Liver (tissue), 9 donors: ENCODE measurements at regions not wholly inside any gene's neighbourhood (a gene's known extent, or its start where the extent isn't known, plus 50 kb on each side); places are given as distances from the start of the nearest gene placed in this dataset. TPM values are rescaled to one million over a fixed set of nuclear protein-coding genes. Genes with fewer than 3 reads are reported as not detected.

Experiments
- DNase-seq: peaks from one replicate; pipeline ENCODE4 v3.0.0-alpha.2; 2017; ENCODE audit warnings: low spot score
- H3K27ac ChIP-seq, 2 donors: one replicate each; pipeline ENCODE4 v1.7.0; 2013; ENCODE audit warnings: inconsistent platforms in 2 of 2, low read length in 2 of 2, control low read depth in 1 of 2, low read depth in 1 of 2, mild to moderate bottlenecking in 1 of 2
- H3K27me3 ChIP-seq, 4 donors: one replicate each; pipeline versions ENCODE4 v1.6.1 to v1.7.0; 2013; ENCODE audit warnings: low read length in 3 of 4, inconsistent platforms in 1 of 4, mild to moderate bottlenecking in 1 of 4, moderate library complexity in 1 of 4; ENCODE audit not compliant: control insufficient read depth in 4 of 4, insufficient read depth in 4 of 4
- H3K36me3 ChIP-seq, 4 donors: one replicate each; pipeline versions ENCODE4 v1.6.1 to v1.7.0; 2013; ENCODE audit warnings: low read length in 3 of 4, mild to moderate bottlenecking in 3 of 4, low read depth in 1 of 4, moderate library complexity in 1 of 4; ENCODE audit not compliant: control insufficient read depth in 4 of 4, insufficient read depth in 3 of 4
- H3K4me1 ChIP-seq, 4 donors: one replicate each; pipeline versions ENCODE4 v1.6.1 to v1.7.0; 2013; ENCODE audit warnings: low read length in 3 of 4, mild to moderate bottlenecking in 3 of 4, moderate library complexity in 1 of 4; ENCODE audit not compliant: control insufficient read depth in 4 of 4, insufficient read depth in 4 of 4
- H3K4me3 ChIP-seq, 3 donors: one replicate each; pipeline versions ENCODE4 v1.6.1 to v1.7.0; 2013; ENCODE audit warnings: low read length in 3 of 3, control low read depth in 1 of 3, low read depth in 1 of 3, mild to moderate bottlenecking in 1 of 3
- H3K9ac ChIP-seq, 2 donors: one replicate each; pipeline ENCODE4 v1.7.0; 2013; ENCODE audit warnings: low read length in 2 of 2, mild to moderate bottlenecking in 2 of 2, moderate library complexity in 2 of 2, control low read depth in 1 of 2, low read depth in 1 of 2
- H3K9me3 ChIP-seq, 4 donors: one replicate each; pipeline versions ENCODE4 v1.6.1 to v1.7.0; 2013; ENCODE audit warnings: low read length in 3 of 4; ENCODE audit not compliant: control insufficient read depth in 4 of 4
- ATF3 ChIP-seq: IDR thresholded peaks from 2 replicates; pipeline ENCODE4 v1.6.1; 2016; ENCODE audit warnings: antibody characterized with exemption
- CTCF ChIP-seq: fragments of 150-350 bp; IDR thresholded peaks from 2 replicates; pipeline ENCODE4 v1.5.1; 2017; ENCODE audit warnings: improper control_type of control experiment, low read depth, low read length; ENCODE audit not compliant: missing input control
- EGR1 ChIP-seq, 2 donors: IDR thresholded peaks; 2 replicates each; pipeline ENCODE4 v1.6.1; 2016 to 2018; ENCODE audit warnings: antibody characterized with exemption in 2 of 2, low read depth in 2 of 2
- FOXA1 ChIP-seq: IDR thresholded peaks from 2 replicates; pipeline ENCODE4 v1.6.1; 2016; ENCODE audit warnings: antibody characterized with exemption
- FOXA2 ChIP-seq: IDR thresholded peaks from 2 replicates; pipeline ENCODE4 v1.6.1; 2016; ENCODE audit warnings: antibody characterized with exemption
- GABPA ChIP-seq, 2 donors: IDR thresholded peaks in 1 of 2; conservative IDR thresholded peaks in 1 of 2; 2 replicates each; pipeline ENCODE4 v1.6.1; 2016; ENCODE audit warnings: antibody characterized with exemption in 2 of 2, mild to moderate bottlenecking in 1 of 2, moderate library complexity in 1 of 2
- HNF4A ChIP-seq, 2 donors: conservative IDR thresholded peaks; 2 replicates each; pipeline ENCODE4 v1.6.1; 2016; ENCODE audit warnings: antibody characterized with exemption in 2 of 2, mild to moderate bottlenecking in 2 of 2
- HNF4G ChIP-seq: IDR thresholded peaks from 2 replicates; pipeline ENCODE4 v1.6.1; 2016; ENCODE audit warnings: antibody characterized with exemption
- JUND ChIP-seq, 2 donors: IDR thresholded peaks; 2 replicates each; pipeline ENCODE4 v1.6.1; 2016; ENCODE audit warnings: antibody characterized with exemption in 2 of 2
- MAX ChIP-seq: IDR thresholded peaks from 2 replicates; pipeline ENCODE4 v1.6.1; 2016; ENCODE audit warnings: antibody characterized with exemption
- NR2F2 ChIP-seq: IDR thresholded peaks from 2 replicates; pipeline ENCODE4 v1.6.1; 2016; ENCODE audit warnings: antibody characterized with exemption
- RAD21 ChIP-seq, 2 donors: IDR thresholded peaks; 2 replicates each; pipeline ENCODE4 v1.6.1; 2016; ENCODE audit warnings: antibody characterized with exemption in 2 of 2, mild to moderate bottlenecking in 2 of 2
- REST ChIP-seq: IDR thresholded peaks from 2 replicates; pipeline ENCODE4 v1.6.1; 2016; ENCODE audit warnings: antibody characterized with exemption, mild to moderate bottlenecking
- RXRA ChIP-seq, 2 donors: IDR thresholded peaks; 2 replicates each; pipeline ENCODE4 v1.6.1; 2017 to 2018; ENCODE audit warnings: antibody characterized with exemption in 2 of 2, mild to moderate bottlenecking in 1 of 2
- SP1 ChIP-seq: IDR thresholded peaks from 2 replicates; pipeline ENCODE4 v1.6.1; 2018; ENCODE audit warnings: antibody characterized with exemption, mild to moderate bottlenecking
- TAF1 ChIP-seq: conservative IDR thresholded peaks from 2 replicates; pipeline ENCODE4 v1.6.1; 2016; ENCODE audit warnings: antibody characterized with exemption, mild to moderate bottlenecking
- YY1 ChIP-seq: IDR thresholded peaks from 2 replicates; pipeline ENCODE4 v1.6.1; 2016; ENCODE audit warnings: antibody characterized with exemption, mild to moderate bottlenecking
- ZBTB33 ChIP-seq: IDR thresholded peaks from 2 replicates; pipeline ENCODE4 v1.6.1; 2016; ENCODE audit warnings: antibody characterized with exemption
- whole genome bisulfite sequencing: extraction: QIAGEN DNeasy Blood & Tissue Kit; methylation state at CpG from one replicate; pipeline ENCODE4 v1.1.7; 2013; 5-methylcytosine and 5-hydroxymethylcytosine counted together
- small RNA-seq: library from RNA; depleted of rRNA; stranded (forward); fragments of <200 nt; gene quantifications from one replicate; pipeline ENCODE3, GENCODE V24; 2014
- donor health status: healthy.
- donor health status: healthy.
- donor health status: healthy.
- donor health status: healthy.
- donor health status: healthy.

GRCh38 chr5:8984386-8984785, 561.5 kb downstream of the SEMA5A start:
- Histone ChIP-seq H3K9ac (no peak overlapping the region), H3K4me1 (no peaks in the 10 kb centered on the region), H3K9me3 (no peaks in the 10 kb centered on the region), H3K4me3 (no peak overlapping the region), H3K27me3 (no peaks in the 10 kb centered on the region), H3K36me3 (no peaks in the 10 kb centered on the region), H3K27ac (no peak overlapping the region)
- no peak for DNase-seq
- WGBS: 60% methylated on average over 4 of the region's 4 CpGs
- TF ChIP-seq HNF4A (conservative IDR thresholded peaks at IDR 0.05) (no peak), MAX (no peak), YY1 (no peak), ZBTB33 (no peak), JUND (IDR thresholded peaks at IDR 0.05) (no peak), CTCF (no peak), RAD21 (IDR thresholded peaks at IDR 0.05) (no peak), FOXA1 (no peak), RXRA (IDR thresholded peaks at IDR 0.05) (no peak), FOXA2 (no peak), GABPA (IDR thresholded peaks at IDR 0.05 in 1 of 2, conservative IDR thresholded peaks at IDR 0.05 in 1 of 2) (no peak), HNF4G (no peak), TAF1 (no peak), EGR1 (IDR thresholded peaks at IDR 0.05; ENCODE audit: low read depth in 2 of 2) (no peak), ATF3 (no peak), REST (no peak), SP1 (no peak), NR2F2 (no peak)

Small RNA genes lying in the stretch of these regions (small RNA-seq; reads per million reads assigned to genes)
- gene AC091895.1: not detected
- not detected for gene AC091912.1
- not detected for gene AC091912.2
- gene AC091932.2: not detected
- not detected for gene AC091932.4
- not detected for gene AC091953.1
- gene AC091953.2: not detected
- not detected for gene AC091953.3
- not detected for gene AC091953.5
- gene AC091965.3: not detected
- gene RNU1-76P: not detected
